ENCODE measurements at regions not wholly inside any gene's neighbourhood (a gene's known extent, or its start where the extent isn't known, plus 50 kb on each side); places are given as distances from the start of the nearest gene placed in this dataset.
A peak's percentile ranks its signal among the peaks of the same experiment; 100 is the strongest.

GRCh38 chr13:106630162-106630561, 62.2 kb upstream of the ARGLU1 start:
- no peak for DNase-seq

- DNase-seq, result no peak
Measured at GRCh38 chr13:106628936-106629659, 61.2 kb upstream of the ARGLU1 start.

DNA sequence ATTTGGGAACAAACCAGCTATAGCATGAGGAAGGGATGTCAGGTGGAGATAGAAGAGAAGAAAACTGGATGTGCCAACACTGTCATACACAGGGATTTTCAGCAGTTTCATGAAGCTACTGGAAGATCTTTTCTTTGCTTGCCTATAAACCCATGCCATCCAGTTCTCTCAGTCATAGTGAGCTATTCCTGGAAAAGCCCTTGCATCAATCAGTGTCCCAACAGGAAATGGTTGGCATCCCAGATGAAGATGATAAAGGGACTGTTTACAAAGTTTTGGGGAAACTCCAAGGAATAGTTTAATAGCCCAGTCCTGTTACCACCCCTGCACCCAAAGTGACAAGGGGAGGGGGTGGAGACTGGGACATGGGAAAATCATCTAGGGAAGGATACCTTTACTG, 58.5 kb upstream of the ARGLU1 start:
- no peak for DNase-seq

GRCh38 chr13:106625578-106625977, 57.6 kb upstream of the ARGLU1 start:
- no peak for DNase-seq

DNA sequence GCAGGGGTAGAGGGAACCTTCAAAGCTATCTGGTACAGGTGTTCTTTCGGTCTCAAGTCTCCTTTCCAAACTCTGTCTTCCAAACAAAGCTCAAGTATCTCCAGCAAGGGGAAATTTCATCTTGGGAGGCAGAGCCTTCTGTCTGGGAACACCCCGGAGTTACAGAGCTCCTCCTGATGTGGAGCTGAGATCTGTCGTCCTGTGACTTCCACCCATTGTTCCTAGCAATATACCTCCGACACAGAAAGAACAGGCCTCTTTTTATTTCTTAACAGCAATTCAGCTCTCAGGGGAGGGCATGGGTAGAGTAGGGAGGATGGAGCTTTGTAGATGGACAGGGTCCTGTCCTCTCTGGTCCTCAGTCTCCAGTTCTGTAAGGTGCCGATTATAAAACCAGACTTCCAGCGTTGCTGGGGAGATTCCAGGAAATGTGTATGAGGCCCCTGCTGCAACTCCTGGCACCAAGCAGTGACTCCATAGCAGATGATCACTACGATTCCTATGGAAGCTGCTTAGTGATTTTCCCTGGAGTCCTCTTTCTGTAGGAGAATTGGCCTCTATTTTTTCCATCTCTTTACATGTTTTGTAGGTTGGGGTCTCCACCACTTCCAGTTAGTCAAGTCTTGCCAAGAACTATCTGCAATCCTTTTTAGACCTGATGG, 56.0 kb upstream of the ARGLU1 start:
- DNase-seq, result no peak

DNA sequence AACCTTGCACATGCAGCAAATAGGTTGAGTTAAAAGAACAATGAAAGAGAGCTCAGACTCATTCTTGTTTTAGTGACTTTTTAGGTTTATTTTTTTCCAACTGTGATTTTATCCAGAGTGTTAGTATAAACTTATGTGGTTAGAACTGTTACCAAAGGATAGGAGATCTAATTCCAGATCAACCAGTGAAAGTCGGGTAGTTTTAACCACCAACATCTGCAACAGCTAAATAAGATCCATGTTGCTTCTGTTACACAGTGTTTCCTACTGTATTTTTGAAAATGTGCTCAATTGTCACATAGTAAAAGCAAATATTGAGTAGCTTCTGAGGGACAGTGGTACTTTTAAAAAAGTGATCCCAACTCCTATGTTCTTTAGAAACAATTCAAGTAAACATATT, 53.9 kb upstream of the ARGLU1 start:
- DNase-seq, result no peak

- peak; percentile 75 for DNase-seq
Measured at GRCh38 chr13:106619688-106620555, 52.0 kb upstream of the ARGLU1 start.
